Stomach smooth muscle (tissue), 2 donors: ENCODE measurements at regions not wholly inside any gene's neighbourhood (a gene's known extent, or its start where the extent isn't known, plus 50 kb on each side); places are given as distances from the start of the nearest gene placed in this dataset.

Experiments used
- H3K27ac ChIP-seq: one replicate; pipeline ENCODE4 v1.7.0; 2013; ENCODE audit warnings: mild to moderate bottlenecking, low read length, inconsistent platforms
- H3K27me3 ChIP-seq, 2 donors: one replicate each; pipeline ENCODE4 v1.7.0; 2013; ENCODE audit warnings: low read length in 2 of 2; ENCODE audit not compliant: insufficient read depth in 2 of 2, control insufficient read depth in 1 of 2
- H3K36me3 ChIP-seq, 2 donors: one replicate each; pipeline ENCODE4 v1.7.0; 2013; ENCODE audit warnings: low read length in 2 of 2; ENCODE audit not compliant: control insufficient read depth in 2 of 2, insufficient read depth in 2 of 2
- H3K4me1 ChIP-seq: one replicate; pipeline ENCODE4 v1.7.0; 2013; ENCODE audit warnings: low read length; ENCODE audit not compliant: control insufficient read depth, insufficient read depth
- H3K4me3 ChIP-seq, 2 donors: one replicate each; pipeline ENCODE4 v1.7.0; 2013; ENCODE audit warnings: low read length in 2 of 2
- H3K9ac ChIP-seq, 2 donors: one replicate each; pipeline ENCODE4 v1.7.0; 2013; ENCODE audit warnings: low read length in 2 of 2, mild to moderate bottlenecking in 1 of 2
- H3K9me3 ChIP-seq, 2 donors: one replicate each; pipeline ENCODE4 v1.7.0; 2013; ENCODE audit warnings: low read length in 2 of 2; ENCODE audit not compliant: control insufficient read depth in 2 of 2
- donor health status: healthy.
- donor health status: Pancreatic carcinoma.

DNA sequence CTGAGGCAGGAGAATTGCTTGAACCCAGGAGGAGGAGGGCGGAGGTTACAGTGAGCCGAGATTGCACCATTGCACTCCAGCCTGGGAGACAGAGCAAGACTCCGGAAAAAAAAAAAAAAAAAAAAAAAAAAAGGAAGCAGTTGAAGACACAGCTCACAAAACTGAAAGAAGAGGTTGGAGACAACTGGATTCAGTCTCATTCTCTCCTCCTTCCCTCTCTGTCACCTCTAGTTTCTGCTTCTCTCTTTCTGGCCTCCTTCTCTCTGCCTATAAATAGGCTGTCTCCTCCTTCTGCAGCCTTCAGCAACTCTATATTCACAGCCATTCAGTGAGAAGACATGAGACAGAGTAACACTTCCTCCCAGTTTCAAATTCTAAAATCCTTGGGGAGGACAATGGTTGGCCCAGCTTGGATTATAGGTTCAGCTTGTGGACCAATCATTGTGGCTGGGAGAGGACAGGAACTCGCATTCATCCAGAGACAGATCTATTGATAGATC, 125.6 kb upstream of the HABP2 start:
- Histone ChIP-seq H3K4me3 (no peak overlapping the region), H3K9me3 (peaks cover 0 to 3% of the 10 kb centered on the region in 2 donors), H3K9ac (no peak overlapping the region), H3K27ac (no peak overlapping the region), H3K4me1 (no peaks in the 10 kb centered on the region), H3K27me3 (no peaks in the 10 kb centered on the region), H3K36me3 (no peaks in the 10 kb centered on the region)

DNA sequence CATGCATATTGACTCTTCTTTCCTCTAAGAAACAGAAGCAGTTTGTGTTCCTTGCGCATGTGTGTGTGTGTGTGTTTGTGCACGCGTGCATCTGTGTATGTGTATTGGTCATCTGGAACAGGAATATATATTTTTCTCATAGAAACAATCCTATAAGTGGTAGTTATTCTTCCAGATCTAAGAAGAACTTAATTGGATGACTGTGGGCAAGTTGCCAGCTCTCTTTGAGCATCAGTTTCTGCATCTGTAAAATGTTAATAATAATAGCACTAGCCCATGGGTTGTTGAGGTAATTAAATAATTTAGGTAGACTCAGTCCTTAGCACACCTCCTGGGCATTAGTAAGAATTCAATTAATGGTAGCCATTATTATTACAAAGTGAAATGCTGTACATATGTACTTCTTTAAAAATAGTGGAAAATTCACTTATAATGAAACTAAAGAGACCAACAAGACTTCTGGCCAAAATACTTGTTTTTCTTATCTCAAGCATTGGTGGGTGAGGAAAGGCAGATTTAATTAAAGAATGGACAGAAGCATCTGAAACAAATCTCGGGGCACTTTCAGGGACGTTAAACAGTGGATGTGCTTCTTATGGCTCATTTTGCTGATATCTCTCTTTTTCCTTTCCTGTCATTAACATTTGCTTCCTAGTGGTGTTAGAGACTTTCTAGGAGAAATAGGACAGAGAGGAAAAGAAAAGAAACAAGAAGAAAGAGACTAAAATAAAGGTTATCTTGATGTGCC, 124.9 kb upstream of the HABP2 start:
- H3K9ac ChIP-seq: no peak overlapping the region
- no peaks in the 10 kb centered on the region for H3K4me1 ChIP-seq
- no peaks in the 10 kb centered on the region for H3K36me3 ChIP-seq
- no peak overlapping the region for H3K27ac ChIP-seq
- H3K9me3 ChIP-seq: peaks cover 0 to 3% of the 10 kb centered on the region in 2 donors
- H3K27me3 ChIP-seq: no peaks in the 10 kb centered on the region
- no peak overlapping the region for H3K4me3 ChIP-seq

GRCh38 chr10:113430634-113431397, 122.0 kb upstream of the HABP2 start:
- no peaks in the 10 kb centered on the region for H3K36me3 ChIP-seq
- H3K4me3 ChIP-seq: no peak overlapping the region
- H3K27ac ChIP-seq: no peak overlapping the region
- no peaks in the 10 kb centered on the region for H3K27me3 ChIP-seq
- H3K9ac ChIP-seq: no peak overlapping the region
- H3K4me1 ChIP-seq: no peaks in the 10 kb centered on the region
- H3K9me3 ChIP-seq: peaks cover 0 to 3% of the 10 kb centered on the region in 2 donors

GRCh38 chr10:113431398-113432160, 121.3 kb upstream of the HABP2 start:
- Histone ChIP-seq H3K9ac (no peak overlapping the region), H3K27ac (no peak overlapping the region), H3K4me1 (no peaks in the 10 kb centered on the region), H3K4me3 (no peak overlapping the region), H3K36me3 (no peaks in the 10 kb centered on the region), H3K27me3 (no peaks in the 10 kb centered on the region), H3K9me3 (peaks cover 0 to 3% of the 10 kb centered on the region in 2 donors)

- Histone ChIP-seq H3K36me3 (no peaks in the 10 kb centered on the region), H3K9ac (no peak overlapping the region), H3K27me3 (no peaks in the 10 kb centered on the region), H3K4me1 (no peaks in the 10 kb centered on the region), H3K4me3 (no peak overlapping the region), H3K9me3 (peaks cover 0 to 3% of the 10 kb centered on the region in 2 donors), H3K27ac (no peak overlapping the region)
Observed at GRCh38 chr10:113433711-113434110, 119.1 kb upstream of the HABP2 start.

- Histone ChIP-seq H3K4me3 (no peak overlapping the region), H3K9me3 (peaks cover 0 to 3% of the 10 kb centered on the region in 2 donors), H3K27me3 (no peaks in the 10 kb centered on the region), H3K36me3 (no peaks in the 10 kb centered on the region), H3K27ac (no peak overlapping the region), H3K9ac (no peak overlapping the region), H3K4me1 (no peaks in the 10 kb centered on the region)
Observed at GRCh38 chr10:113434315-113434714, 118.5 kb upstream of the HABP2 start.

DNA sequence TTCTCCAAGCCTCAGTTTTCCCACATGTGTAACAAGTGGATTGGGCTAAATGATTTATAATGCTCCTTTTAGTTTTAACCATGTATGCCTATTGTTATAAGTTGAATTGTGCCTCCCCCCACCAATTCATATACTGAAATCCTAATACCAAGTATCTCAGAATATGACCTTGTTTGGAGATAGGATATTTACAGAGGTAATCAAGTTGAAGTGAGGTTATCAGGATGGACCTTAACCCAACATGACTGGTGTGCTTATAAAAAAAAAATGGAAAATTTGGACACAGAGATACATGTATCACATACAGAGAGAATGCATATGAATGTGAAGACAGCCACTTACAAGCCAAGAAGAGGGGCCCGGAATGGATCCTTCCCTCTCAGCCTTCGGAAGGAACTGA, 117.9 kb upstream of the HABP2 start:
- Histone ChIP-seq H3K4me1 (no peaks in the 10 kb centered on the region), H3K9me3 (peaks cover 0 to 3% of the 10 kb centered on the region in 2 donors), H3K4me3 (no peak overlapping the region), H3K27me3 (no peaks in the 10 kb centered on the region), H3K9ac (no peak overlapping the region), H3K36me3 (no peaks in the 10 kb centered on the region), H3K27ac (no peak overlapping the region)

DNA sequence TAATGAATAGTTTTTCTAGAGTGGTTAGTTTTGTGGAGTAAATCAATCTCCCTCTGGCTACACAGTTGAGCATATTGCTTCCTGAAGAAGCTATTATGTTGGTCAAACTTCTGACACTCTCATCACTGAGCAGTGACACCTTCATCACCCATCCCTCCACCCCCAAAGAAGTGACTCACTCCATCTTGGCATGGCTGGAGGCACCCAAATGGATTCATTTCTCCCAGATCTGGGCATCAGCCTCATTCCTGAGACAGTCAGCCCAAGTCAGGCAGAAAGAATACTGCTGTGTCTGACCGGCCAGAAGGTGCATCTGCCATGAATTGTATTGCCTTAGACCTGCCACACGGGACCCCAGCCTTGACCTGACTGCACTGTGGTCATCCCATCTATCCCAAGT, 117.0 kb upstream of the HABP2 start:
- Histone ChIP-seq H3K4me3 (no peak overlapping the region), H3K9ac (no peak overlapping the region)

GRCh38 chr10:113436851-113437250, 116.0 kb upstream of the HABP2 start:
- Histone ChIP-seq H3K9ac (no peak overlapping the region), H3K4me1 (no peaks in the 10 kb centered on the region), H3K4me3 (no peak overlapping the region), H3K27ac (no peak overlapping the region), H3K36me3 (no peaks in the 10 kb centered on the region), H3K27me3 (no peaks in the 10 kb centered on the region), H3K9me3 (no peaks in the 10 kb centered on the region)

More for the DNA sequence above, 117.0 kb upstream of the HABP2 start:
- no peaks in the 10 kb centered on the region for H3K4me1 ChIP-seq
- no peak overlapping the region for H3K27ac ChIP-seq
- H3K9me3 ChIP-seq: no peaks in the 10 kb centered on the region
- H3K36me3 ChIP-seq: no peaks in the 10 kb centered on the region
- no peaks in the 10 kb centered on the region for H3K27me3 ChIP-seq

DNA sequence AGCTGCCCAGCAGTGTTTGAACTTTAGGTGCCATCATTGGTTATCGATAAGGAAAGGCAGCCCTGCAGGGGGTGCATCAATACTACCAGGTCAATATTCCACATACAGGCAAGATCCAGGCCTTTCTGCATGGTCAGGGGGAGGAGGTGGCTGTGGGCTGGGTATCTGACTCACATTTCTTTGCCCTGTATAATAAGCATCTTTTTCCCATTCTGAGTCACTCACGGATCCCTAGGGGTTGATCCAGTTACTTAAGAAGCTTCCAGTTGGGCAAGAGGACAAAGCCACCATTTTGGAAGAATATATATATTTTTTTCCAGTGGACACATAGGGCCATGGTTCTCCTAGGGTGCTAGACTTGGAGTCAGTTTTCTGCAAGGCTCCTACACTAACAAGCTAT, 114.2 kb upstream of the HABP2 start:
- H3K9ac ChIP-seq: no peak overlapping the region
- H3K27ac ChIP-seq: no peak overlapping the region
- no peaks in the 10 kb centered on the region for H3K9me3 ChIP-seq

More for the DNA sequence above, 114.2 kb upstream of the HABP2 start:
- H3K27me3 ChIP-seq: no peaks in the 10 kb centered on the region
- H3K4me1 ChIP-seq: no peaks in the 10 kb centered on the region
- H3K36me3 ChIP-seq: no peaks in the 10 kb centered on the region
- H3K4me3 ChIP-seq: no peak overlapping the region
